ENCODE measurements at regions not wholly inside any gene's neighbourhood (a gene's known extent, or its start where the extent isn't known, plus 50 kb on each side); places are given as distances from the start of the nearest gene placed in this dataset.

DNA sequence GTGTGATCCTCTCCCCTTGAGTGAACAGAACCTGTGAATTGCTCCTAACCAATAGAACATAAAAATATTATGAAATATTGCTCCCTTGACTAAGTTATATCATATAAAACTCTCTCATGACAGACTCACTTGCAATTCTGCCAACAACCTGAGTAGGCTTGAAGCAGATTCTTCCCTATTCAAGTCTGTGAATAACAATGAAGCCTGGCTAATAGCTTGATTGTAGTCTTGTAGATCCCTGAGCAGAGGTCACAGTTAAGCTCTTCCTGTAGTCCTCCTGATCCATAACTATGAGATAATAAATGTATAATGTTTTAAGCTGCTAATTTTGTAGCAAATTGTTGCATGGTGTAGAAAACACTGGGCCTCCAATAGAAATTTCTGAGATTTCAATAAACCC, 540.1 kb upstream of the TENM4 start:
- DNase-seq (ENCODE audit: low read depth in 2 of 2), result no peak

DNA sequence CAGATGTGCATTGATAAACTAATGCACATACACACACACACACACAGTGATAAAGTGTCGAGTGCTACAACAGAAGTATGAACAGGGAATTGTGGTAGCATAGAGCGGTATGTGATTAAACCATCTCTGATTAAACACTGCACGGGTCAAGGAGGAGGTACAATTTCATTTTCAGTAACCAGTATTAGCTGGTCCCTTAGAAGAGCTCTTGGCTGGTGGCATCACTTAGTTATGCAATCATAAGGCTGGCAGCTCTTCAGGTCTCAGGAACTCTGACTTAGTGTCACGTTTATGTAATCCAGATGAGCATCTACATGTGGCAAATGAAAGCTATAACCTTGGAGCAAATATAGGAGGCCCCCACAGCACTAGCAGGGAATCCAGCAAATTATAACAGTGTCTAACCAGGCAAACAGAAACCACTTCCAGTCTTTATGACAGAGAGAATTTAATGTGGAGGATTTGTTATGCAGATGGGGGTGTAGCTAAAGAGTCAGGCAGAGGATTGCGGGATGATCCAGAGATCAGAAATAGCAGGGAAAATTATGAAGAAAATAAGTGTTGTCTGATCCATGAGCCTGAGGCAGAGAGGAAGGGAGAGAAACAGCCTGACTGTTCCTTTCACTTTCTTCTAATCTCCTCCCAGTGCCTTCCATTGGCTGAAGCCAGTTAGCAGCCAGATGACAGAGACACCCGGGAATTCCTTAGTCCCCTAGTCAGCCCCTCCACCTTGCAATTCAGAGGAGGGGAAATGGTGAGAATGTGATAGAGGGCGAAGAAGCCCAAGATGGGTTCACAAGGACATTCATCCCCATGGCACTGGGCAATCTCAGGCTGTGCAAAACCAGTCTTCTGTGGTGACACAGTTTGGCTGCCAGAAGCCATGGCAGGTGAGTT, 533.1 kb upstream of the TENM4 start:
- no peak for DNase-seq (ENCODE audit: low read depth in 2 of 2)

DNA sequence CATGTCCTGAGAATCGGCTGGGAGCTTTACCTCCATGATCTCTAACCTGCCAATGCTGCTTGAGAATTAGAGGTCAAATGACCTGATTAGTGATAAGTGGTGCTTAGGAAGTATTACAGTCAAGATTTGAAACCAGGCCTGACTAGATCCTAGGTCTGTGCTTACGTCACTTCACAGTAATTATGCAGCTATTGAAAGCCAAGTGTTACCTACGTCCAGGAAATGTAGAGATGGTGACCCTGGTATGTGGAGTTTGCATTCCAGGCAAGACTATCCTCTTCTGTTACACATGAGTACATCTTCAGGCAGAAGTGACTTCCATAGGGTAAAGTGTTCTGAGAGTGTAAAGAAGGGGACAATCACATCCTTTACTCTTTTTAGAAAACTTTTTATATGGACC, 530.4 kb upstream of the TENM4 start:
- DNase-seq (ENCODE audit: low read depth in 2 of 2), result no peak

DNA sequence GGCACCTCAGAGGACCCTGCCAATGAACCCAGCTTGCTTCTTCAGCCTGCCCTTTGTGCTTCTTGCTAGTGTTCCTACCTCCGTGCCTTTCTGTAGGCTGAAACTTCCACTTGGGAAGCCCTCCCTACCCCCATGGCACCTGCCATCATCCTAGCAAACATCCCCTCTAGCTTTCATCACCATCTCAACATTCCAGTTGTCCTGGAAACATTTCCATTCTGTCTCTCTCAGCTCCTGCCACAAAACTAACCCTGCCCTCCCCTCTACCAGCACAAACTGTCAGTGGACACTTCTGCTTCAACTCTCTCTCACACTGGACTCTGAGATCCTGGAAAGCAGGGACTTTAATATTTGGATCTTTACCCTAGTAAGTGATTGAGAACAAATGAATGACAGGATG, 525.8 kb upstream of the TENM4 start:
- no peak for DNase-seq (ENCODE audit: low read depth in 2 of 2)

DNA sequence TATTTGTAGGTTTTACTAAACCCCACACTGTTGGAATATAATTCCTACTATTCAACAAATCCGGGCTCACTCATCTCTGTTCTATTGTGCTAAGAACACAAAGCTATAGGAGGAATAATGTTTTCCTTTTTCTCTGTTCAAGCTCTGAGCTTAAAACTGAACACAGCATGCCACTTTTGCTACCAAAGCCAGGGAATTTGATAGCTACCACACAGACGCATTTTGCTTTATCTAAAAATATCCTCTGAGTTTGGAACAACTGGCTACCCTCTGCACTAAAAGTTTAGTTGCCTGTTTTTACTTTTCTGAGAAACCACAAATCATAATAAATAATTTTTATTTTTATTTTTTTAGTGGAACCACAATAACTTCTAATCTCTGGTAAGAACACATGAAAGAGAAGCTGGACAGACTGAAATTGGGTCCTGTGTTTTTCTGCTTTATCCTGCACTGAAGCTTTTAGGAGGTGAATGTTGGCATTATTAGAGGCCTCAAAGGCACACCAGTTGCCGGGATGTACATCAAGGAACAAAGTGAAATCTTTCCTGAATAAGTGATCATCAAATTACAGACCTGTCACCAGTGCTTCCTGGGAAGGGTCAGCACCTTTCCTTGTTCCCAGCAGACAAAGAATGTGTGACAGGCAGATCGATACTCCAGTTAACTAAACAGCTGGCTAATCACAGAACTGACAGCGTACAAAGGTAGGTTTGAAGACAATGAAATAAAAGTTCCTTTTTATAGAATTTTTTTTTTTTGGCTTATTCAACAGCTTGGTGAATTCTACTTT, 523.2 kb upstream of the TENM4 start:
- DNase-seq (ENCODE audit: low read depth in 2 of 2), result no peak

DNA sequence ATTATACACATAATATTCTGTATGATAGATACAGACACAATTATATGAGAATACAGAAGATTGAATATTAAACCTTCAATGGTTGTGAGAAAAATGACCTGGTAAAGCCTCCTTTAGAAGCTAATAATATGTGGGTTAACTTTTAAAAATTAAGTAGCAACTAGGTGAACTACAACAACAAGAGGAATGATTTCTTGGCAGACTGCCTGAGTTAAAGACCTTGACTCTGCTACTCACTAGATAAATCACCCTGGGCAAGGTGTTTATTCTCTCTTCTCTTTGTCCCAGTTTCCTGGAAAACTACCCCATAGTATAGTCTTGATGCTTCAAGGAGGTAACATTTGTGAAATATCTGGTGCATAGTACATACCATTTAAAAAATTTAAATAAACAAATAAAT, 519.6 kb upstream of the TENM4 start:
- DNase-seq (ENCODE audit: low read depth in 2 of 2), result no peak

DNA sequence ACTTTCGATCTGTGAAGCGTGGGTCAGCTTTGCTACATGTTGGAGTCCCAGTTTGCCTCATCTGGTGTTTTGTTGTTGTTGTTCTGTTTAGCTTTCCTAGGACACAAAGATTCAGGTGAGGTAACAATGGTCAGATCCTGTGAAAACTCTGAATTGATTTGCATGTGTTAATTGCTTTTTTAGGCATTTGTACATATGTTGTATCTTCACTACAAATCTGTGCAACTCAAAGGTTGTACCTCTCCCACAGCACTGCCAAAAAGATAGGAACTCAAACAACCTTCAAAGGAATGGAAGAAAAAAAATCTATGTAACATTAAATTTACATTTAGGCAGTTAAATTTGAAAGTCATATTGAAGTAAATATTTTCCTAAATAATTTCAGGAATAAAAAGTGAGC, 518.5 kb upstream of the TENM4 start:
- DNase-seq (ENCODE audit: low read depth in 2 of 2), result no peak

DNA sequence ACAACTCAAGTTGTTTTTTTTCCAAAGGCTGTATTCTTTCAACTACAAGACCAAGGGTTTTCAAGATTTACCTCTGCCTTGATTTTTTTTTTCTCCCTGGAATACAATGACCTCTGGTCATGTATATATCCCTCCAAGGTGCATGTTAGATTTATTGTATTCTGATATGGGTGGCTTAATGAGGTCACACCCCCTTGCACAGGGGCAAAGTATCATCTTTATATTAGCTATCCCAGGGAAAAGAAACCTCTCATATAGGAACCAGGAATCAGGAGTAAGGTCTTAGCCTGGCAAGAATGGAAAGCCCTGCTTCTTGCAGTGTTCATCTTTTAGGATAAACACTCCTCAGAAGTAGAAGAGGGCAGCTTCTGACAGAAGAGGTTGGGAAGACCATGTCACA, 516.9 kb upstream of the TENM4 start:
- no peak for DNase-seq (ENCODE audit: low read depth in 2 of 2)

DNA sequence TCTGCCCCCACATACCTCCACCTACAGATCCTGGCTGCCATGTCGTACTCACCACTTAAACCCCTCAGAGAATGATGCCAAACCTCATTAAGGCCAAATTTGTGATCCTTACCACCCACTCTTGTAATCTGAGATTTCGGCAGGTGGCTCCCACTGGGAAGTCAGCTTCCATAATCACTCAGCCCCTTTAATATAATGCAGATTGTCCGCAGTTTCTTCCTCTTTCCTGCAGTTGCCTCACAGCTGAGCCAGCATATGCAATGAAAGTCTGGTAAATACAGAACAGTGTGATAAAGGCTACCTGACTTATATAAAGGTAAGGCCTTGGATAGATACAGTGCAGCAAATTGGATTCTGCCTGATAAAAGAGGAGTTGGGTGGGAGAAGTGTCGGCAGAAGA, 515.2 kb upstream of the TENM4 start:
- DNase-seq (ENCODE audit: low read depth in 2 of 2), result no peak

DNA sequence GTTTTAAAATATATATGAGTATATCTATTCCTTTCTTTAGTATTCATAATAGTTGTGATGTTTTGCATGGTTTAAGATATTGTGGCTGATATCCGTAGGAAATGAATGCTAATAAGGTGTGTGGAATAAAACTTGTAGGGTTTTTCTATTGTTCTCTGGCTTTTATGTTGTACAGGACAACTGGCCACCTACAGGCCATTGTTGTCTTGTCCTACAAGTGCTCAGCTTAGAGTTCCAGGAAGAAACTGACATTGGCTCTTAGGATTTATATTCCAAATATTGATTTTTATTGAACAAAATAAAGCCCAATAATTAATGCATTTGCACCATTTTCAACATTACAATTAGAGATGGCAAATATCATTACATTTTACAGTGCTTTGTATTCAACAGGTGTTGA, 512.8 kb upstream of the TENM4 start:
- DNase-seq (ENCODE audit: low read depth in 2 of 2), result no peak

DNA sequence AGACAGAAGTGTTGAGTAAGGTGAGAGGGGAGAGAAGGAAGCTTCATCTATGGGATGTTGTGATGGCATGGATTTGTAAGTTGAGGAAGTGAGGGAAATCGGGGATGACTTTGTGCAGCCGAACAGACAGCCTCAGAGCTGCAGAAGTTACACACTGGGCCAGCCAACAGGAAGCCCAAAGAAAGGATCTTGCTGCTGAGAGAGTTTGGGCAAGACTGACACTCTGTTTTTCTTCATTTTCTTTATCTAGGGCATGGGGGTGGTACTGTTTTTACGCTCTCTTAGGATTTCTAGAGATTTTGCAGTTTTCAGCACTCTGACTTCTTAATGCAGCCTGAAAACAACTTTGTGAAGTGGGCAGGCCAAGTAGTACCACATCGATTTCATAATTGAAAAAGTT, 509.9 kb upstream of the TENM4 start:
- DNase-seq (ENCODE audit: low read depth in 2 of 2), result no peak

DNA sequence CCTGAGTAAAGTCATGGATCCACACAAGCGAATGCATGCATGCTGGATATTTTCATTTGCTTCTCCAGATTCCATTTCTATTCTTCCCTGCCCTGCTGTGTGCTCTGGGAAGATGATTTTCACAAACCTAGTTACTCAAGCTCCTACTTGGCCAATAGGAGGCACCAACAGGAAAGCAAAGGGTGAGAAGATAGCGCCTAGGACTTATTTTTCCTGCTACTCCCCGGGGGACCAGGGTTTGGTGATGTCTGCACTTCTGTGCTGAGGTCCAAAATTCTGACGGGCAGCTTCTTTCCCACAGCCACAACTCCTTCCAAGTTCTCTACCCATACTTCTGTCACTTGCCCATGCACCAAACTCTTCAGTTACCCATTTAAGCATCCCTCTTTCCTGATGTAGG, 509.3 kb upstream of the TENM4 start:
- no peak for DNase-seq (ENCODE audit: low read depth in 2 of 2)

DNA sequence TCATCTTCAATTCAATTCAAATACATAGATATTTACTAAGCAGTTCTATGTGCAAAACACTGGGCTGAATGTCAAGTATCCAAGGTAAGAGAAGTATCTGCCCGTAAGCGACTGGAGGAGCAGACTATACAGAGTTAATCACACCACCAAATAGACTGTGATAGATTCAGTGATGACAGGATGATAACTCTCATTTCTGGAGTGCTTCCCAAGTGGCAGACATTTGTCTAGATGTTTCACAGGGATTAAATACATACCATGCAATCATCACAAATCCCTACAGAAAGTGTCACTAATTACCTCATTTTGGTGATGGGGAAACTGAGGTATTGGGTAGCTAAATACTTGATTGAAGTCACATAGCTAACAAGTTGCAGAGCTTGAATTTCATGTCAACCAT, 508.7 kb upstream of the TENM4 start:
- DNase-seq (ENCODE audit: low read depth in 2 of 2), result no peak

DNA sequence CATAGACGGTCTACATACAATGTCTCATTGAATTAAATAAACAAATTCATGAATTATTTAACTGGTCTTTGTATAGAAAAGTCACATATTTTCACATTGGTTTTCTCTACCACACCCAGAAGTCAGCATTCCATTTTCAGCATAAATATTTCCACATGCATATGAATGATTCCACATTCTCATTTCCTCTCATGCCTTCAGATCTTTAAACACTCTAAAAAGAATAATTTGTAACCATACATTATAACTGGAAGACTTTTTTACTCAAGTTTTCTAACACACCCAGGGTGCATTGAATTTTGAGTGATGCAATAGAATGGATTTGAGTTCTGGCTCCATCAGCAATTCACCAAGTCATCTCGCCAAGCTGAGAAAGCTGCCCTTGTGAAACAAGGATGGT, 501.8 kb upstream of the TENM4 start:
- DNase-seq (ENCODE audit: low read depth in 2 of 2), result no peak

DNA sequence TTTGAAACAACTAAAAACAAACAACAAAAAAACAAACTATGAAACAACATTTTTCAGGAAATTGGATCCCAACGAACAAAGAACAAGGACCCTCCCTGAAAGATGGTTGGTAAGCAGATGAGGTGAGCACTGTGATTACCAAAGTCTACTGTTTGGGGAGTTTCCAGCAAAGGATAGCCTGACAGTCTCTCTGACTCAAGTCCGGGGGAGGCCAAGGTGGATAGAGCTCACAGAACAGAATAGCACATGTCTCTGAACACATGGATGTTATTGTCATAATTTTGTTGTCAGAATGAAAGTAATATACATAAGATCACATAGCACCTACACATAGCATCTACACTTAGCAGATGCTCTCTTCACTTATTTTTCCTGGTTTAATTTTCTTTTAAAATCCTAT, 501.3 kb upstream of the TENM4 start:
- DNase-seq (ENCODE audit: low read depth in 2 of 2), result no peak

DNA sequence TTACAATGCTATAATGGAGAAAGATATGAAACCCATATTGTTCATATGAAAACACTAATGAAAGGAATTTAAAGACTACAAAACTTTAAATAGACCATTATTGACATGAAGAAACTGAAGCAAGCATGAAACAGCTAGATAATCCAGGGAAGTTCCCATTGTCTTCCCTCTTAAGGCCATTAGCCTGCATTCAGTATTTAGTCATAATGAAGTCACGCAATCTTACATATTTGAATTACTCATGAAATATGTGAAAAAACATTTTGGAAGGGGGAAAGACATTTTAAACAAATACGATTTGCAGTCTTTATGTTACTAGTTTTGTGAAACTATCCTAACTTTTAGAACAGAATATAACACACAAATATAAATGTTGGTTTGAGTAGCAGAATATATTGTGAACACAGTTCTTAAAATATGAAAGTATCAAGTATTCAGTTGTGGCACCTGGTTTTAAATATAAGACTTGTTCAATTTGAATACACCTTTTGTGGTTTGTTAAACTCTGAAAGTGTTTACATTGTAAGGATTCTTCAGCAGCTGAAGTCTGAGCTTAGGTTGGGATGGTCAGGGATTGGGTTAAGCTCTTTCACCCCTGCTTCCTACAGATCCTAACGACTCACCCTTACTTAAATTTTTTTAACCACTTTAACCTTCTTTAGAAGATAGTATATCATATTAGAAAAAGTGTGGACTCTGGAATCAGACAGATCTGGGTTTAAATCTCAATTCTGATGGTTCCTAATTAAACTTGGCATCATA, 500.3 kb upstream of the TENM4 start:
- no peak for DNase-seq (ENCODE audit: low read depth in 2 of 2)

DNA sequence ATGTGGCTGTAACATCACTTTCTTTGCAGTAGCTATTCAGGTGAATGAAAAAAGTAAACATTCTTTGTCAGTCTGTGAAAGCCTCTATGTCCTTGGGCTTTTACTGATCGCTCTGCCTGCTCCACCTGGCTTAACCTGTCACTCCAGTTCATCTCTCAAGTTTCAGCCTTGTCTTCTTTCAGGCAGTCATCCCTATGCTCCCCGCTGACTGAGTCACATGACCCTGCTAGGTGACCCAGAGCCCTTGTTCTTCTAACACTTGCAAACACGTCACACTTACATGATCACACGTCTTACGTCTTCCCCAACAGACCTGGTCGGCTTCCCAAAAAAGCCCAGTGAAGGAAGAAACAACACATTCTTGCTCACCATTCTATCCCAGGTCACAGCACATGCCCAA, 499.3 kb upstream of the TENM4 start:
- no peak for DNase-seq (ENCODE audit: low read depth in 2 of 2)

DNA sequence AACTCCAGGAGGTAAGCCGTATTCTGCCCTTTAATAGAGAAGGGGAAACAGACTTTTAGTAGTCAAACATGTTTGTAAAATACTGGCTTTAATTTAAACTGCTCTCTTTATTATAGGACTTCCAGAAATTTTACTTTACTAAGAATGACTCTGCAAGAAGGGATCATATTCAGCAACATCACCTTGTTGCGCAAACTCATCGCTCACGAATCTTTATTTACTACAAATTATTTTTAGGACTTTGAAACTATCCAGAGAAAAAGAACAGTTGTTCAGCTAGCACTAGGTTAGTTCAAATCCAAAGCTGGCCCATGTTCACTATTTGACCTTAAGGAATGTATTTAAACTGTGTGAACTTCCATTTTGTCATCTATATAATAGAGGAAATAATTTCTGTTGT, 498.3 kb upstream of the TENM4 start:
- no peak for DNase-seq (ENCODE audit: low read depth in 2 of 2)

DNA sequence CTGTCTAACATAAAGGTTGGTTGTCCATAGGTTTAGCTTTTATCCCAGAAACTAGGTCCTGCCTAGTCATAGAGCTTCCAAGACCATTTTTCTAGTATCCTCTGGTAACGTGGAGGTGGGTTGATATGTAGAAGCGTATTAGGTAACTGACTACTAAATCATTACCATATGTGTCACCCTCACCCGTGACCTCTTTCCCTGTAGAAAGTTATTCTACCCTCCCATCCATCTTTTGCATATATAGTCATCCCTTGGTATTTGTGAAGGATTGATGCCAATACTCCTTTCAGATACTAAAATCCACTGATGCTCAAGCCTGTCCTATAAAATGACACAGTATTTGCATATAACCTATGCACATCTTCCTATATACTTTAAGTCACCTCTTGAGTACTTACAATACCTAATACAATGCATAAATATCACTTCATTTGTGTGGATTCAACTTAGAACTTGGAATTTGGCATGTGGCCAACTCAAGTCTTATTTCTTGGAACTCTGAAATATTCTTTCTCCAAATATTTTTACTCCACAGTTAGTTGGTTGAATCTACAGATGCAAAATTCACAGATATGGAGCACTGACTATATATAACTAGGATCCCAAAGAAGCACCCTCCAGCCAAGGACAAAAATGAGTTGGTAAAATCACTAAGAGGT, 497.0 kb upstream of the TENM4 start:
- DNase-seq (ENCODE audit: low read depth in 2 of 2), result no peak

DNA sequence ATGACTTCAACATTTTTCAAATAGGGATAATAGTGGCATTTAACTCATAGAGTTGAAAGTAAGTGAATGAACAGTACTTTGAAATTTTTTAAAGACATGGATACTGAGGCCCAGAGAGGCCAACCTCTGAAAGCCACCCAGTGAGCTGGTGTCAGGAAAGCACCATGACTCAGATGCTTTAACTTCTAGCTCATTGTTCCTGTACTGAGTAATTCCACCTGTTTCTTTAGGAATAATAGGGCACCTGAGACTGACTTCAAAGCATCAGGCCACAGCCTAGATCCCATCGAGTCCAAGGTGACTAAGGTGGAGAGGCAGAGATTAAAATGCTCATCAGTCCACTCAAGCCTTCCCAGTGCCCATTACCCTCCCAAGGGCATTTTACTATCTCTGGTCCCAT, 491.8 kb upstream of the TENM4 start:
- DNase-seq (ENCODE audit: low read depth in 2 of 2), result no peak

DNA sequence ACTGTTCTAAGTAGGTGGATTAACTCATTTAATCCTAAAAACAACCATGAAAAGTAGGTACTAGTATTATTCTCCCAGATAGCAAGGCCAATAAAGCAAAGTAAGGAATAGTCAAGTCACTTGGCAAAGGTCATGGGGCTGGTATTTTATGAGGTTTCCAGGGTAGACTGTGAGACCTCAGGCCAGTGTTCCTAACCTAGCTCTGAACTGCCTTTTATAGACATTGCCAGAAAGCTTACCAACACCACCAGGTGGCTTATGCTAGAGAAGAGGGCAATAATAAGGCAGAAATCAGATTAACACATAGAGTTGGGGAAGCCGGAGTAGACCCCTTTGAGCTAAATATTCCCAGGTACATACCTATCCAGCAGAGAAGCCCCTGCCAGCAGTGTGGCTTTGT, 490.9 kb upstream of the TENM4 start:
- no peak for DNase-seq (ENCODE audit: low read depth in 2 of 2)

DNA sequence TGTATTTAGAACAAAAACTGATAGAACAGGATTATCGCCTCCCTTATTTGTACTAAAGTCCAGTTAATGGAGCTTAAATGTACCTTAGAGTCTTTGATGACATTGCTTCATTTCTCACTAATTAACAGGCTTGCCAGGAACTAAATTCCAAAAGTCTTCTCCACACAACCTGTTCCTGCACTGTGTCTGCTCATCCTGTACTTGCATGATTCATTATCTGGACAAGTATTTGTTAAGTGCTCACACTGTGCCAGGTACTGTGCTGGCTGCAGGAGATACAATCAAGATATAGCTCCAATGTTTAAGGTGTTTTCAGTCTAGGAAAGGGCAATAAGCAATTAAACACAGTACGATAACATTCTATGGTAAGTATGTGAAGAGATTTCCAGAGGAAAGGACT, 485.9 kb upstream of the TENM4 start:
- DNase-seq (ENCODE audit: low read depth in 2 of 2), result no peak
